HUES48 (cell line): ENCODE measurements at regions not wholly inside any gene's neighbourhood (a gene's known extent, or its start where the extent isn't known, plus 50 kb on each side); places are given as distances from the start of the nearest gene placed in this dataset.
"Not testable (repeated sequence)": the region's sequence is repeated elsewhere in the genome, so short reads cannot be mapped to it uniquely, and the experiment has no call there.

Experiments
- H3K27ac ChIP-seq: one replicate; pipeline ENCODE4 v1.7.0; 2013; ENCODE audit warnings: low read depth, low read length, inconsistent platforms
- H3K27me3 ChIP-seq: 2 replicates; pipeline ENCODE4 v1.6.1; 2013; ENCODE audit warnings: mild to moderate bottlenecking, low read length; ENCODE audit not compliant: control insufficient read depth, insufficient read depth
- H3K36me3 ChIP-seq: 2 replicates; pipeline ENCODE4 v1.6.1; 2013; ENCODE audit warnings: low read length; ENCODE audit not compliant: control insufficient read depth, insufficient read depth
- H3K4me1 ChIP-seq: 2 replicates; pipeline ENCODE4 v1.6.1; 2013; ENCODE audit warnings: mild to moderate bottlenecking, low read length; ENCODE audit not compliant: control insufficient read depth, insufficient read depth
- H3K4me3 ChIP-seq: 2 replicates; pipeline ENCODE4 v1.5.1; 2013; ENCODE audit warnings: mild to moderate bottlenecking, low read depth, low read length
- H3K9ac ChIP-seq: 2 replicates; pipeline ENCODE4 v1.6.1; 2013; ENCODE audit warnings: mild to moderate bottlenecking, low read depth, low read length, moderate library complexity
- H3K9me3 ChIP-seq: 2 replicates; pipeline ENCODE4 v1.6.1; 2013; ENCODE audit warnings: low read length; ENCODE audit not compliant: control insufficient read depth, insufficient read depth

DNA sequence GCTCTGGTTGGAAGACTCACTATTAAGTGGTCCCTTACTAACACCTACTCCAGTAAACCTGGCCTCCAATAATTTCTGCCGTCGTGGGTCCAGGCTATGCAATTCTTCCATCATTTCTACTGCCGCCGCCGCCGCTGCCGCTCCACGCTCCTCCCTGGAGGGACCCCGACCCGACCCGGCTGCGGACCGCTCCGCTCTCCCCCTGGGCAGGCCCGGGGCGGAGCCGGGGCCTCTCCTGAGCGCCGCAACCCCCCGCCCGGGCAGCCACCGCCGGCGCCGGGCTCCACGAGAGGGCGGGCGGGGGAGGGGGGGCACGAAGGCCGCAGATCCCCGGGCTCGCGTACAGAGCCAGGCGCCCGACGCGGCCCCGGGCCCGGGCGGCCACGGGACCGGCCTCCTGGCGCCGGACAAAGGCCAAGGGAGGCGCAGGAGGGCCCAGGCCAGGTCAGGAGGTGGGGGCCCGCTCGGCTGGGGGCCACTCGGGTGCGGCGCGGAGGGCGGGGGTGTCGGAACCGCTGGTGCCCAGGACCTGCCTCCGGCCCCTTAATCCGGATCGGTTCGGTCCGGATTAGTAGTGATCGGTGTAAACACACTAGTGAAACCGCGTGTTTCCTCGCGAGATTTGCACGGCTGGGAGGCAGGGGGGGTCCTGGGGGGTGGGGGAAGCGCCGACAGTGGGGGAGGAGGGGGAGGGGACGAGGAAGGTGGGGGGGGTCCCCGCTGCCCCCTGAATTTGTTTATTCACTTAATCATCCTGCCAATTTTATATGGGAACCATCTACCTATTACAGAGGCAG is 215.1 kb upstream of the CCL2 start:
- H3K27me3 ChIP-seq, H3K9ac ChIP-seq, H3K4me3 ChIP-seq: not testable (repeated sequence)

DNA sequence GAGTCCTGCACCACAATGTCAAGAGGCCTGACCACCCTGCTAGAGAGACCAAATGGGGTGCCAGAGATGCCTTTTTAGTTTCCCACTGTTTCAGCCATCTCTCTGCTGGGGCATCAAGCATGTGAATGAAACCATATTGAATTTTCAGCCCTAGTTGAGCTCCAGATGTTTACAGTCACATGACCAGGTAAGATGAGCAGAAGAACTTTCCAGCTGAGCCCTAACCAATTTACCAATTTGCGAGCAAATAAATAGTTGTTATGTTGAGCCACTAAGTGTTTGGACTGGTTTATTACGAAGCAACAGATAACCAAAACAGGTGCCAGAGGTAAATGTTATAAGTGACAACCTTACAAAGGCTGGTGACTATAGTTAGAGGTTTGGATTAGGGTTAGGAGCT is 209.1 kb upstream of the CCL2 start:
- no peak overlapping the region for H3K27ac ChIP-seq
- no peaks in the 10 kb centered on the region for H3K27me3 ChIP-seq
- no peaks in the 10 kb centered on the region for H3K36me3 ChIP-seq
- H3K9me3 ChIP-seq = no peaks in the 10 kb centered on the region
- H3K4me3 ChIP-seq = no peak overlapping the region
- no peak overlapping the region for H3K9ac ChIP-seq
- H3K4me1 ChIP-seq = no peaks in the 10 kb centered on the region

More for the DNA sequence above, 215.1 kb upstream of the CCL2 start:
- H3K27ac ChIP-seq, H3K4me1 ChIP-seq, H3K36me3 ChIP-seq, H3K9me3 ChIP-seq: not testable (repeated sequence)

DNA sequence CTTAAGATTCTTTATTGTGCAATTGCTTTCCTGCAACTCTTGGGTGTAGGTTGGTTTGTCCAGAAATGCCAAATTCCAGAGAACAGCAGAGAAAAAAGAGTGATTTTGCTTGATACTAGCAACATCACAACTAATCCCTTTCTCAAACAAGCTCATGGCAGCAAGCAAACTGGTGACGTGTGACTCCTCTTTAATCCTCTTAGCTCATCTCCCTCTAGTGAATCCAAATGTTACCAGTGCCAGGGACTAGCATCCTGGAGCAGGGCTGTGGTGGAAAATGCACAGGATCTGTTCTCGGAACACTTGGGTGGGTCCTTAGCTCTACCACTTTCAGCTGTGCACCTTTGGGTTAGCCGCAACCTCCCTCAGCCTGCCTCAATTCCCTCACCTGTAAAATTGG is 204.0 kb upstream of the CCL2 start:
- H3K27ac ChIP-seq = no peak overlapping the region
- no peaks in the 10 kb centered on the region for H3K36me3 ChIP-seq
- no peak overlapping the region for H3K4me3 ChIP-seq
- no peaks in the 10 kb centered on the region for H3K27me3 ChIP-seq
- no peak overlapping the region for H3K9ac ChIP-seq
- no peaks in the 10 kb centered on the region for H3K9me3 ChIP-seq
- no peaks in the 10 kb centered on the region for H3K4me1 ChIP-seq

DNA sequence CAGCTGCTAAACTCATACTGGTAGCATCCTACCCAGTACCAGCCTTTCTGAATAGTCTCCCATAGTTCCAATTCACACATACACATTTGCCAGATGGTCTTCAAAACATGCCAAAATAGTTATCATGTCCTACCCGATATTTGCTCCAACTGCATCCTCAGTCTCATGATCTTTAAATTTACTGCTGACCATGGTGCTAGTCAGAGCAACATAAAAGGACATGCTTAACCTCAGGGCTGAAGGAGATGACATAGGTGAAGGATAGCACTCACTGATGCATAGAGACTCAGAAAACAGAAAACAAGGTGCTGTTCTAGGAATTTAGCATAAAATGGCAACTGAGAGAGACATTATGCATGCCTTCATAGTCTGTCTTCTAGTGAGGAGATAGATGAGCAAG is 200.6 kb upstream of the CCL2 start:
- H3K27me3 ChIP-seq = no peaks in the 10 kb centered on the region
- no peaks in the 10 kb centered on the region; the same call in 1 of the 2 replicates for H3K9me3 ChIP-seq
- H3K9ac ChIP-seq = no peak overlapping the region
- H3K4me3 ChIP-seq = no peak overlapping the region
- no peaks in the 10 kb centered on the region for H3K4me1 ChIP-seq
- H3K36me3 ChIP-seq = no peaks in the 10 kb centered on the region
- H3K27ac ChIP-seq = no peak overlapping the region

DNA sequence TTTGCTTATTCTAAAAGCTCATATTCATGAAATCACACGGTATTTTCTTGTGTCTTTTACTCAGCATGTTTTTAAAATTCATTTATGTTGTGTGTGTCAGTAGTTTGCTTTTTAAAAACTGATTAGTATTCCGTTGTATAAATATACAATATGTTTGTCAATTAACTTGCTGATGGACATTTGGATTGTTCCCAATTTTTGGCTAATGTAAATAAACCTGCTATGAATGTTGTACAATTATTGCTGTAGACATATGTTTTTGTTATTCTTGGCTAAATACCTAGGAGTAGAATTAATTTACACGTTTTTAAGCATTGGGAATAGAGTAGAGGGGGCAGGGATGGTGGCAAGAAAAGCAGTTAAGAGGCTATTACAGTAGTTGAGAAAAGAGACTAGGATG is 199.5 kb upstream of the CCL2 start:
- no peaks in the 10 kb centered on the region for H3K4me1 ChIP-seq
- H3K9me3 ChIP-seq = no peaks in the 10 kb centered on the region; the same call in 1 of the 2 replicates
- no peak overlapping the region for H3K27ac ChIP-seq
- H3K36me3 ChIP-seq = no peaks in the 10 kb centered on the region
- H3K9ac ChIP-seq = no peak overlapping the region
- no peaks in the 10 kb centered on the region for H3K27me3 ChIP-seq
- no peak overlapping the region for H3K4me3 ChIP-seq

DNA sequence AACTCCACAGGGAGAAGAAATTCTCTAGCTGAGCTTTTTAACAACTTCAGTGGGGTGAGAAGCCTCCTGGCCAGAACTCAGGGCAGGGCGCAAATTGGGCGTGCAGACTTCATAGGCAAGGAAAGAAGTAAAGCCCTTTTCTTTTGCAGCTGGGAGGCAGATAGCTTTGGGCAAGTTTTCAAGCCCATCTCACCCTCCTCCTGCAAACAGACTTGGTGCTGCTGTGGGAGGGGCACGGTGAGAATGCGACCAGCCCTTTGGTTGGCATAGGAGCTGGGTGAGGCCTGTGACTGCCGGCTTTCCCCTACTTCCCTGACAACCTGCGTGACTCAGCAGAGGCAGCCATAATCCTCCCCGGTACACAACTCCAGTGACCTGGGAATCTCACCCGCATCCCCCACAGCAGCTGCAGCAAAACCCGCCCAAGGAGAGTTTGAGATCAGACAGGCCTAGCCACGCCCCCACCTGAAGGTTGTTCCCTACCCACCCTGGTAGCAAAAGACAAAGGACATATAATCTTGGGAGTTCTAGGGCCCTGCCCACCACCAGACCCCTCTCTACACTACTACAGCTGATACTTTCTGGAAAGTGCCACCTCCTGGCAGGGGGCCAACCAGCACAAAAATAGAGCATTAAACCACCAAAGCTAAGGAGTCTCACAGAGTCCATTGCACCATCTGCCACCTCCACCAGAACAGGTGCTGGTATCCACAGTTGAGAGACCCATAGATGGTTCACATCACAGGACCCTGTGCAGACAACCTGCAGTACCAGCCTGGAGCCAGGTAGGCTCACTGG is 195.5 kb upstream of the CCL2 start:
- no peak overlapping the region for H3K4me3 ChIP-seq
- no peaks in the 10 kb centered on the region for H3K4me1 ChIP-seq
- no peaks in the 10 kb centered on the region for H3K36me3 ChIP-seq
- H3K27ac ChIP-seq = no peak overlapping the region
- no peaks in the 10 kb centered on the region for H3K27me3 ChIP-seq
- no peaks in the 10 kb centered on the region; the same call in 1 of the 2 replicates for H3K9me3 ChIP-seq
- H3K9ac ChIP-seq = no peak overlapping the region

DNA sequence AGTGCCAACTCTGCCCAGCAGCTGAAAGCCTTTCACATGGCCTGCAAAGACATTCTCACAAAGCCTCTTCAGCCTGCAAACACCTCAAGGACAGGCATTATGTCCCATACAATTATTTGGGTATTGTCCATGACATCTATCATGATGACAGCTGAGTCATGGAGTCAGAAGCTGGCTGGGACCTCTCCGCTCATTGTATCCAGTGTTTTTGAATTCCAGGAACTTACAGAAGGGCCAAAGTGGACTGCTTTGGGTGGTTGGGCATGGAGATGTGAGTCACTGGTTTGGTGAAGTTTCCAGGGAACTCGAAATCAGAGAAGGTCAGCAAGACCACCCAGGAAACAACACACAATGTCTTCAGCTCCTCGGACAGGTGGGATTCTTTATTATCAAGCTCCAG is 188.6 kb upstream of the CCL2 start:
- H3K4me3 ChIP-seq = no peak overlapping the region
- H3K4me1 ChIP-seq = no peaks in the 10 kb centered on the region
- H3K9ac ChIP-seq = no peak overlapping the region; the same call in 1 of the 2 replicates
- H3K27me3 ChIP-seq = no peaks in the 10 kb centered on the region
- H3K27ac ChIP-seq = no peak overlapping the region
- H3K9me3 ChIP-seq = no peaks in the 10 kb centered on the region
- H3K36me3 ChIP-seq = no peaks in the 10 kb centered on the region

DNA sequence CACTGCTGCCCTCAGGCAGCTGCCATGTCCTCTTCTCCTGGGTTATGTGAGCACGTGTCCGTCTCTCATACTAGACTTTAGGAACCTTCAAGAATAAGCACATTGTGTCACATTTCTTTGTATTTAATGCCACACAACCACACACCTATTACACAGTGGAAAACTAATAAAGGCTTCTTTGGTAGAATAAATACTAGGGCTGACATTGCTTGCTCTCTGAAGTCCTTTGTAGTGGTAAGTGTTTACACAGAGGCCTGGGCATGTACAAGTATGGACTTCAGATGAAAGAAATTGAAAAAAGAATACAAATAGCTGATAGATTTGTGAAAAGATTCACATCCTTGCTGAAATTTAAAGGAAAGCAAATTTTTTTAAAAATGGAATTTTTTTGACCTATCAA is 188.1 kb upstream of the CCL2 start:
- Histone ChIP-seq H3K4me1 (no peaks in the 10 kb centered on the region), H3K36me3 (no peaks in the 10 kb centered on the region), H3K4me3 (no peak overlapping the region), H3K9ac (no peak overlapping the region), H3K27ac (no peak overlapping the region), H3K9me3 (no peaks in the 10 kb centered on the region), H3K27me3 (no peaks in the 10 kb centered on the region)

DNA sequence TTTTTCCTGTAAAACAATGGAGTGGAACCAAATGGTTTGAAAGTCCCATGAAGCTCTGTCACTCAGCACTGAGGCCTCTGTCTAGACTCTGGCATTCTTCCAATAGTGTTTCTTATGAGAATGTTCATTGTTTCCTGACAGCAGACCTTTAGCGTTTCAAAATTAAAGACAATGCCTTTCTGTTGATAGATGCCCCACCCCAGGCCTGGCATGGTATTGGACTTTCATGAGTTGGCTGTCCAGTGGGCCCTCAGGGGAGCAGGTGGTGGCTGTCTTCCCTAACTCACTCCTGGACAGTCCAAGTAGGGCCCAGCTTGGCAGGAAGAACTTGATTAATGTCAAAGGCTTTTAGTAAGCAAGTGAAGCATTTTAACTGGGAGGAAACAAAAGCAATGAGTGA is 186.5 kb upstream of the CCL2 start:
- Histone ChIP-seq H3K9me3 (no peaks in the 10 kb centered on the region), H3K27me3 (no peaks in the 10 kb centered on the region), H3K27ac (no peak overlapping the region), H3K9ac (no peak overlapping the region), H3K4me1 (no peaks in the 10 kb centered on the region), H3K36me3 (no peaks in the 10 kb centered on the region), H3K4me3 (no peak overlapping the region)

DNA sequence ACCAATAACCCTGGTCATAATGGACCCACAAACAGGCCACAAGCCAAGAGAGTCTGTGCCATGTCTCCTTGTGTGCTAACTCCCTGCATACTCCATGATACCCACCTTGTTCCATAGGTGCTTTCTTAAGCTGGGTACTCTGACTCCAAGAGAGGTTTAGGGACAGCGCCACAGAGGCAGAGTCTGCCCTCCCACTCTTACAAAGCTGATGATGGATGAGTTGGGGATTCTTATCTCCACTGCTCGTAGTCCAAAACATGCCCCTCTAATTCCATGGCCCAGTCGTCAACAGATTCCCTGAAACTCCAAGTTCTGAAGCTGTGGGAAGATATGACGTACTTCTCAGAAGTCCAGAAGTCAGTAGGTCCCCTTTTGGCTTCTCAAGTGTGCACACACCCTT is 184.4 kb upstream of the CCL2 start:
- H3K9ac ChIP-seq = no peak overlapping the region
- no peaks in the 10 kb centered on the region for H3K9me3 ChIP-seq
- no peaks in the 10 kb centered on the region for H3K36me3 ChIP-seq
- no peaks in the 10 kb centered on the region for H3K27me3 ChIP-seq
- H3K4me3 ChIP-seq = no peak overlapping the region
- H3K27ac ChIP-seq = no peak overlapping the region
- H3K4me1 ChIP-seq = no peaks in the 10 kb centered on the region

DNA sequence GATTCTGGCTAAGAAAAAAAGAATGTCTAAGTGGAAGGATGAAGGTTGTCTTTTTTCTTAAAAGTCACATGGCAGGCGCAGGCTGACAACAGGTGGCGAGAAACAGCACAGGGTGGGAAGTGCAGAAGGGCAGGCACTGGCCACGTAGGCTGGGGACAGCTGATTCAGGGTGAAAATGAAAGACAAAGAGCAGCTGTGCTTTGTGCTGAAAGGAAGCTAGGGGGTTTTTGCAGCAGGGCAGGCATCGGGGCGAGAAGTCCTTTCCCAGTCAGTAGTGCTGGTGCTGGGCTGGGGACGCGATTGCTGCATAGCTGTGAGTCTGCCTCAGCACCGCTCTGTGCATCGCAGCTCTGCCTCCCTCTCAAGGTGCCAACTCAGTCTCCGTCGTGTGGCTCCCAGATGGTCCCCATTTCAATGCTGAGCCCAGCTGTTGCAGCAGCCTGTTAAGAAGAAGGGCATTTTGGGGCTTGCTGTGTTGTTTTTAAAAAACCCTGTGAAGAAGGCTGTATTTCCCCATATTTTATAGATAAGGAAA is 183.1 kb upstream of the CCL2 start:
- Histone ChIP-seq H3K27ac (no peak overlapping the region), H3K9me3 (no peaks in the 10 kb centered on the region), H3K36me3 (no peaks in the 10 kb centered on the region), H3K27me3 (no peaks in the 10 kb centered on the region), H3K9ac (no peak overlapping the region), H3K4me3 (no peak overlapping the region), H3K4me1 (0 out of 2 replicates have a peak, but pooled peaks cover under 1% of the 10 kb centered on the region)
